ENCODE measurements at regions not wholly inside any gene's neighbourhood (a gene's known extent, or its start where the extent isn't known, plus 50 kb on each side); places are given as distances from the start of the nearest gene placed in this dataset.

- TF ChIP-seq TCF12 (IDR thresholded peaks at IDR 0.05) (no peak), TAF1 (IDR thresholded peaks at IDR 0.05; ENCODE audit: borderline replicate concordance, low read depth, low read length) (no peak), NFIC (IDR thresholded peaks at IDR 0.05; ENCODE audit: borderline replicate concordance) (no peak), RAD21 (IDR thresholded peaks at IDR 0.05; ENCODE audit: low read length) (no peak), CTCF (IDR thresholded peaks at IDR 0.05) (no peak), RXRA (IDR thresholded peaks at IDR 0.05; ENCODE audit: borderline replicate concordance, low read depth) (no peak), FOXJ3 (CRISPR knock-in tag; IDR thresholded peaks at IDR 0.05) (no peak), SIN3A (IDR thresholded peaks at IDR 0.05; ENCODE audit: borderline replicate concordance, low read depth, low read length) (no peak), GABPA (IDR thresholded peaks at IDR 0.05; ENCODE audit: low read depth) (no peak), EP300 (IDR thresholded peaks at IDR 0.05; ENCODE audit: borderline replicate concordance in 1 of 2, low read depth in 1 of 2, low read length in 1 of 2) (no peak), JUND (IDR thresholded peaks at IDR 0.05) (no peak)
Observed at GRCh38 chr1:11414926-11415538, 63.9 kb upstream of the DISP3 start.
